Activated CD8-positive, alpha-beta T cell treated with anti-CD3 and anti-CD28 coated beads for 36 hours (primary cell): ENCODE measurements at regions not wholly inside any gene's neighbourhood (a gene's known extent, or its start where the extent isn't known, plus 50 kb on each side); places are given as distances from the start of the nearest gene placed in this dataset.

Source experiments
- ATAC-seq: fragments of 200-7000 bp; cut with Tn5 transposase; one replicate; pipeline ENCODE4 v1.10.0; 2021; ENCODE audit warnings: mild to moderate bottlenecking, moderate library complexity
- CTCF ChIA-PET: fragments of 350-600 bp; sonication (Branson Sonifier 250); formaldehyde crosslinking; loops from one replicate; lab custom pipeline; 2021; ENCODE audit warnings: antibody characterized with exemption; lab: Charles Lee
- POLR2A ChIA-PET: fragments of 350-600 bp; sonication (Branson Sonifier 250); formaldehyde crosslinking; loops from one replicate; lab custom pipeline; 2021; ENCODE audit warnings: antibody characterized with exemption; lab: Charles Lee
- DNase-seq: peaks from one replicate; pipeline ENCODE4 v3.0.0-alpha.2; 2020
- H3K27ac Mint-ChIP-seq: one replicate; pipeline ENCODE4 v1.8.0; 2021; ENCODE audit warnings: mild to moderate bottlenecking, mixed read lengths
- H3K27me3 Mint-ChIP-seq: one replicate; pipeline ENCODE4 v1.8.0; 2021; ENCODE audit warnings: mixed read lengths
- H3K36me3 Mint-ChIP-seq: one replicate; pipeline ENCODE4 v1.8.0; 2021; ENCODE audit warnings: low read depth, mixed read lengths
- H3K4me1 Mint-ChIP-seq: one replicate; pipeline ENCODE4 v1.8.0; 2021; ENCODE audit warnings: low read depth, mixed read lengths
- H3K4me3 Mint-ChIP-seq: one replicate; pipeline ENCODE4 v1.8.0; 2021; ENCODE audit warnings: mild to moderate bottlenecking, moderate library complexity, mixed read lengths
- H3K9me3 Mint-ChIP-seq: one replicate; pipeline ENCODE4 v1.8.0; 2021; ENCODE audit warnings: mixed read lengths
- CTCF ChIP-seq: fragments of 200-600 bp; IDR thresholded peaks from one replicate; pipeline ENCODE4 v1.8.0; 2022; ENCODE audit warnings: antibody characterized with exemption, mild to moderate bottlenecking
- intact Hi-C: fragments of 100-400 bp; cut with micrococcal nuclease; formaldehyde crosslinking; loops from one replicate; pipeline ENCODE4 v1.10.0; 2022

- DNase-seq (no peak), ATAC-seq (no peak)
- intact Hi-C loops: no loop called here
- peaks cover 8% of the 10 kb centered on the region for H3K9me3 Mint-ChIP-seq
- H3K27ac Mint-ChIP-seq: no peak overlapping the region
- peaks cover 13% of the 10 kb centered on the region for H3K4me1 Mint-ChIP-seq
- TF ChIP-seq CTCF: no peak
- H3K36me3 Mint-ChIP-seq: peaks cover 2% of the 10 kb centered on the region
- CTCF ChIA-PET: interaction anchor here (0.7 kb wide), 1 partner anchor 594 kb away, joined by 3 read pairs; no protein-coding TSS in a partner anchor
- POLR2A ChIA-PET: no interaction called here
- no peak overlapping the region for H3K4me3 Mint-ChIP-seq
- H3K27me3 Mint-ChIP-seq: peaks cover 11% of the 10 kb centered on the region
Measured at GRCh38 chr1:243938208-243938607, 88.2 kb upstream of the AKT3 start.

- intact Hi-C loops: no loop called here
- peaks cover 10% of the 10 kb centered on the region for H3K27me3 Mint-ChIP-seq
- no peak overlapping the region for H3K4me3 Mint-ChIP-seq
- H3K4me1 Mint-ChIP-seq: peaks cover 8% of the 10 kb centered on the region
- TF ChIP-seq CTCF: no peak
- H3K27ac Mint-ChIP-seq: no peak overlapping the region
- POLR2A ChIA-PET: no interaction called here
- CTCF ChIA-PET: interaction anchor here (1.6 kb wide), 1 partner anchor 42 kb away, joined by 3 read pairs; no protein-coding TSS in a partner anchor
- peaks cover 2% of the 10 kb centered on the region for H3K36me3 Mint-ChIP-seq
- DNase-seq (no peak), ATAC-seq (no peak)
- H3K9me3 Mint-ChIP-seq: peaks cover 8% of the 10 kb centered on the region
Measured at GRCh38 chr1:243933495-243933894, 83.5 kb upstream of the AKT3 start.

GRCh38 chr1:243931957-243932356, 81.9 kb upstream of the AKT3 start:
- intact Hi-C loops: no loop called here

GRCh38 chr1:243930822-243931671, 81.0 kb upstream of the AKT3 start:
- peaks cover 8% of the 10 kb centered on the region for H3K27me3 Mint-ChIP-seq
- H3K4me1 Mint-ChIP-seq: no peaks in the 10 kb centered on the region
- H3K27ac Mint-ChIP-seq: no peak overlapping the region
- TF ChIP-seq CTCF: no peak
- ATAC-seq (no peak), DNase-seq (no peak)
- intact Hi-C loops: no loop called here
- POLR2A ChIA-PET: no interaction called here
- peaks cover 2% of the 10 kb centered on the region for H3K36me3 Mint-ChIP-seq
- no peak overlapping the region for H3K4me3 Mint-ChIP-seq
- CTCF ChIA-PET: no interaction called here
- peaks cover 8% of the 10 kb centered on the region for H3K9me3 Mint-ChIP-seq

More at GRCh38 chr1:243931957-243932356, 81.9 kb upstream of the AKT3 start:
- peaks cover 8% of the 10 kb centered on the region for H3K9me3 Mint-ChIP-seq
- no peak for TF ChIP-seq CTCF
- peaks cover 10% of the 10 kb centered on the region for H3K27me3 Mint-ChIP-seq
- DNase-seq (no peak), ATAC-seq (no peak)
- H3K36me3 Mint-ChIP-seq: peaks cover 2% of the 10 kb centered on the region
- ChIA-PET POLR2A (no interaction called here), CTCF (interaction anchor here (1.6 kb wide), 1 partner anchor 41 kb away, joined by 3 read pairs; no protein-coding TSS in a partner anchor)
- H3K27ac Mint-ChIP-seq: no peak overlapping the region
- H3K4me1 Mint-ChIP-seq: no peaks in the 10 kb centered on the region
- H3K4me3 Mint-ChIP-seq: no peak overlapping the region

GRCh38 chr1:243927381-243927780, 77.3 kb upstream of the AKT3 start:
- ATAC-seq: no peak
- intact Hi-C loops: no loop called here
- Mint-ChIP-seq H3K36me3 (no peaks in the 10 kb centered on the region), H3K27ac (no peak overlapping the region), H3K4me3 (no peak overlapping the region), H3K9me3 (no peaks in the 10 kb centered on the region), H3K4me1 (no peaks in the 10 kb centered on the region), H3K27me3 (peaks cover 3% of the 10 kb centered on the region)
- ChIA-PET CTCF (no interaction called here), POLR2A (no interaction called here)
- DNase-seq: no peak
- no peak for TF ChIP-seq CTCF
